ENCODE measurements at regions not wholly inside any gene's neighbourhood (a gene's known extent, or its start where the extent isn't known, plus 50 kb on each side); places are given as distances from the start of the nearest gene placed in this dataset.

GRCh38 chr5:84622461-84622860 lies 237.8 kb upstream of the EDIL3 start:
- no peak for TF ChIP-seq CTCF (IDR thresholded peaks at IDR 0.05)
- DNase-seq (ENCODE audit: low spot score) = no peak
- ATAC-seq (ENCODE audit: low FRiP score) = no peak

DNA sequence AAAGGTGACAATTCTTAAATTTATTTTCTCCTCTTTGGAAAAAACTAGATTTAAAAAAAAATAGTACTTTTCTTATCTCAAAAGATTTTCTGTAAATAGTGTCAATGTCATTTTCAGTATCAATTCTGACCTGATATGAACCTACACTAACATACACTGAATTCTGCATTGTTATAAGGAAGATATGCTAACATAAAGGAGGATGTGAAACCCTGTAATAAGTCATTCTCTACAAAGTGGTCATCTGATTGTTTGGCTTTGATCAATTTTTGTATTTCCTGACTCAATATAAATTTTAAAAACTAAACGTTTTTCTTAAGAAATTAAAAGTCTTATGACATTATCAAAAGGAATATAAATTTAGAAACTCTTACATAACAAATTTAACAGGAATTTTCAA lies 233.6 kb upstream of the EDIL3 start:
- no peak for TF ChIP-seq CTCF (IDR thresholded peaks at IDR 0.05)
- DNase-seq (ENCODE audit: low spot score) (no peak), ATAC-seq (ENCODE audit: low FRiP score) (no peak)

GRCh38 chr5:84614906-84615305 lies 230.2 kb upstream of the EDIL3 start:
- ATAC-seq (ENCODE audit: low FRiP score) (no peak), DNase-seq (ENCODE audit: low spot score) (no peak)
- no peak for TF ChIP-seq CTCF (IDR thresholded peaks at IDR 0.05)

DNA sequence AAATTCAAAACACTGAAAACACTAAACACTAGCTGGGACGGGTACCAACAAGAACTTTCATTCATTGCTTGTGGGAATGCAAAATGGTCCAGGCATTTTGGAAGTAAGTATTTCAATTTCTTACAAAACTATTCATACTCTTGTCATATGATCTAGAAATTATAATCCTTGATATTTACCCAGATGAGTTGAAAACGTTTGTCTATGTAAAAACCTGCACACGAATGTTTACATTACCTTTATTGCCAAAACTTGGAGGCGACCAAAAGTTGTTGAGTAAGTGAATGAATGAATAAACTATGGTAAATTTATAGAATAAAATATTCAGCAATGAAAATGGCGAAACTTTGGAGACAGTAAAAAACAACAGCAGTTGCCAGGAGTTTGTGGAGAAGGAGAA lies 222.1 kb upstream of the EDIL3 start:
- ATAC-seq (ENCODE audit: low FRiP score) = no peak
- no peak for TF ChIP-seq CTCF (IDR thresholded peaks at IDR 0.05)
- no peak for DNase-seq (ENCODE audit: low spot score)

GRCh38 chr5:84605241-84605640 lies 220.6 kb upstream of the EDIL3 start:
- ATAC-seq (ENCODE audit: low FRiP score) = no peak
- TF ChIP-seq CTCF (IDR thresholded peaks at IDR 0.05) = no peak
- no peak for DNase-seq (ENCODE audit: low spot score)

DNA sequence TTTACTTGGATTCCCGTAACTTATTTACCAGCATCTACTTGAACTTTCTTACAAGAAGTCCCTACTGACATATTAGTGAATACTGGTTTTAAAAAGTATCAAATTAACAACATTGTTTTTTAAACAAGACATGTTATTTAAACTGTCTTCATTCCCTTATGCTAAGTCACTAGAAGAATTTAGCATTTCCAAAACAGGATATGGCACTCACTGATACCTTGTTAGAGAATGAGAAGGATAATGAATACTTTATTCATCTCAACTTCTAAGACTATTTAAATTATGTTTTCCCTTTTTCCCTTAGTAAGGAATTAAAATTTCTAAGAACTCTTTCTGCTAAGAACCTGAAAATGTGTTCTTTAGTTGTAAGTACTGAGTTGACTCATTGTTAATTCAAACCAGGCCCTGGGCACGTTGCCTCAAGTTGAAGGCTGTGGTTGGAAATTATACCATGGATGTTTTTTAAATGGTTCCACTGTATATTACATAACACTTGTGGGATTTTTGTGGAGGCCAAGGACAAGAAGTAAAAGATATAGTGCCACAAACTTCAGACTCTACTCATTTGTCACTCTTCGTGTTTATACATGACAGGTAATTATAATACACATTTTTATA lies 219.0 kb upstream of the EDIL3 start:
- DNase-seq (ENCODE audit: low spot score) = no peak
- TF ChIP-seq CTCF (IDR thresholded peaks at IDR 0.05) = no peak
- ATAC-seq (ENCODE audit: low FRiP score) = no peak

DNA sequence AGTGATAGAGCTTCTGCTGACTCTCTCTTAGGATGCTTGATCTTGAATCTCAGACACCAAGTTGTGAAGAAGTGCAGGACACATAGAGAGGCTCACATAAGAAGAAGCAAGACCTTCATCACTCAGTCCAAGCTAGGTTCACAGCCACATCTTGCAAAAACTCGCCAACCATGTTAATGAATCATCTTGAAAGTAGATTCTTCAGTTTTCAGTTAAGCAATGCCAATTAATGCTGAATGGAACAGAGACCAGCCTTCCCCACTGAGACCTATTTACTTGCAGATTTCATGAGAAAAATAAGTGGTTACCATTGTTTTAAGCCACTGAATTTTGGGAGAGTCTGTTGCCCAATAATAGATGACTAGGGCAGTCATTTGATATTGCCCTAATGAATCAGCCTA lies 217.7 kb upstream of the EDIL3 start:
- TF ChIP-seq CTCF (IDR thresholded peaks at IDR 0.05) = no peak
- no peak for DNase-seq (ENCODE audit: low spot score)
- ATAC-seq (ENCODE audit: low FRiP score) = no peak

All from omental fat pad (tissue), 3 donors.